Muscle of arm (tissue), 1 donor: ENCODE measurements at regions not wholly inside any gene's neighbourhood (a gene's known extent, or its start where the extent isn't known, plus 50 kb on each side); places are given as distances from the start of the nearest gene placed in this dataset.

Experiments used
- DNase-seq: peaks from one replicate; pipeline ENCODE4 v3.0.0-alpha.2; 2013

DNA sequence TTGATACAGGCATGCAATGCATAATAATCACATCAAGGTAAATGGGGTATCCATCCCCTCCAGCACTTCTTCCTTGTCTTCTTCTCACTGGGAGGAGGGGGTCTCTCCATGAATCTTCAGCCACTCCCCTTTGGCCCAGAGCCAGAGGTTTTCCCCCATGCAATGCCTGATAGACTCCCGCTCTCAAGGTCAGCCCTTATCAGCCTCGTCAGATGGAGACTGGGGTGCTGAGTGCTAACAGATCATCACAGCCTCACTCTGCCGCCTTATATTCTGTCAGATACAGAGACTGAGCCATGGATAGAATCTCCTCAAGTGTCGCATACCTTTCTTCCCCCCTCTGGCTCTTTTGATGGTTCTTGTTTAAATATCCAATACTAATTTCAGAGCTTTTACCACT is 503.1 kb downstream of the AACS start:
- no peak for DNase-seq

DNA sequence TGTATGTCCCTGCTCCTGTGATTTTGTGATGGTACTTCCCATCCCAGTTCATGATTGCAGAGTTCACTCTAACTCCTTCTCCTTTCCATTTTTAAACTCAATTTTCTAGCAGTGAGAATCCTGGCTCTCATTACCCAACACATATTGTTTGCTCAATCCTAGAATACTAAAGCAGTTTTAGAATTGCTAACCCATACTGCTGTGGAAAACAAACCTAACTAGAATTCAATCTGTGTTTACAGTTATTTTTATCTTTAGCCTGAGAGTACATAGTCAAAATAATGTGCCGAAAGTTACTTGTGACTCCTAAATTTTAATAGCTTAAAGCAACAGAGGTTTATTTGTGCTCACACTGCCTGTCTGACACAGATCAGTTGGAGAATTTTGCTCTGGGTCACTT is 508.0 kb downstream of the AACS start:
- no peak for DNase-seq

DNA sequence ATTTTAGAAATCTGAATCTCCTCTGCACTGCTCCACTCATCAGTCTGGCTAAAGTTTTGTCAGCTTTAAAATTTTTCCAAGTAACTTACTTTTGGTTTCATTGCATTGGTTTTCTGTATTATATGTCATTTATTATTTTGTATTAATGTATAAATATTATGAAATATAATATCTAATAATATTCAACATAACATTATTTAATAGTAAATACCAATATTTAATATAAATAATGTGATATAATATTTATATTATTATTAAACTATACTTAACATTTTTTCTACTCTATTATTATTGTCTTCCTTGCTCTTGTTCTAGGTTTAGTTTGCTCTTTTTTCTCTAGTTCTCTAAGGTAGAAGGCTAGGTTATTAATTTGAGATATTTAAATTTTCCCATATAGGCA is 512.1 kb downstream of the AACS start:
- no peak for DNase-seq

DNA sequence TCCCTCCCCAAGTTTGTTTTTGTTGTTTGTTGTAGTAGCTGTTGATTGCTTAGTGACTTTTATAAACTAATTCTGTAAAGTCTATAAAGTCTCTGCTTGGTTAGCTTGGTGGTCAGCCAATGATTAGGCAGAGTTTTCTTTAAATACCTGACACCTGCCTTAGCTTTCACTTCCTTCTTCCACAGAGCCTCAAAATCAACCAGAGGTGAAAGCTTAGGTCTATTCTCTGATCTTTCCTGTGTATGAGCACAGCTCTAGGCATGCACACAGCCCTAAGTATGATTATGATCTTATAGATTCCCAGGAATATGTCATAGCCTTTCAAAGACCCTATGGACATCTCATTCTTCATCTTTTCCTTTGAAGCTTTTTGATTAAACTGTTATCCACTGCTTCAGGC is 514.7 kb downstream of the AACS start:
- no peak for DNase-seq

- DNase-seq = no peak
Observed at GRCh38 chr12:125583071-125583470, 517.8 kb downstream of the AACS start.

GRCh38 chr12:125586441-125586840 is 521.2 kb downstream of the AACS start:
- DNase-seq = no peak

DNA sequence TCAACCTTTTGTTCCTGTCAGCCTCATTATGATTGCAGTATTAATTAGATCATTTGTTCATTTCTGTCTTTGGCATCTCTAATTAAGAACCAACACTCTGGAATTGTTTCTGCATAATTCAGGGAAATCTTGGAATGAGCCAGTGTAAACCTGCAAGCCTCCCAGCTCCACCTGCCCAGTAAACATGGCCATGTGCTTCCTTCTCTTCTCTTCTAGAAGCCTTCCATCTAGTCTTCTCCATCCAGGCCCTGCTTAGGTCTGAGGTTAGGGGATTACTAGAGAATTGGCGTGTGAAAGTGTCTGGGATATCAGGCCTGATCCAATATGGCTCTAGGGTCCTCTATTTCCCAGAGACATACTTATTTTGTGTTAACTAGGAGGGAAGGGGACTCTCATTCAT is 528.0 kb downstream of the AACS start:
- no peak for DNase-seq

DNA sequence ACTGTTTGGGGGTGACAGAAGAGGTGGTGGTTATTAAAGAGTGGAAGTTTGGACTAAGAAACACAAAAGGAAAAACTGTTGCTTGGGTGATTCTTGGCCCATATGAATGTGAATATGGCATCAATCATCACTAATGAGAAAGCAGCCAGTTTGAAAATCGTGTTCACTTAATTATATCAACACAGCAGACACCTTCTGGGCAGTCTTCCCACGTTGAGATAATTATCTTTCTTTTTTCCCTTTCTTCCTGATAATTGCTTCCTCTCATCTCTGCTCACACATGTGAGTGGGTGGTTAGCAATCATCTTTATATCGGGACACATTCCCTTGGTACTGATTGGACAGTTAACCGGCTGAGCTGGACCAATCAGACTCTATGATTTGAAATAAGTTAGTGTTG is 539.7 kb downstream of the AACS start:
- no peak for DNase-seq

DNA sequence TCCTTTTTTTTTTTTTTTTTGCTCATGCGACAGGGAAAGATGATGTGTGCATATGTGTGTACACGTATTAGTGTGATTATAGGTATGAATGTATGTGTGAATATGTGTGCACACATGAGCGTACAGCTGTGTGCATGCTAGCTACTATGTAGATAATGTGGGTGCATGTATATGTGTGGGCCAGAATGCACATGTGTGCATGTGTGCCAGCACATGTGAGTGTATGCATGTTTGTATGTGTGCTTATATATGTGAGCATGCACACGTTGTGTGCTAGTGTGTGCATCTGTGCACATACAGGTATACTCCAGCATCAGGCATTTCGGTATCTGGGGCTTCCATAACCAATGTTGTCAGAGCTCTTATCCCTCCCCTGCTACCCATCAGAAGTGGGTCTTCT is 541.1 kb downstream of the AACS start:
- DNase-seq = no peak

- no peak for DNase-seq
Observed at GRCh38 chr12:125610292-125610691, 545.1 kb downstream of the AACS start.

DNA sequence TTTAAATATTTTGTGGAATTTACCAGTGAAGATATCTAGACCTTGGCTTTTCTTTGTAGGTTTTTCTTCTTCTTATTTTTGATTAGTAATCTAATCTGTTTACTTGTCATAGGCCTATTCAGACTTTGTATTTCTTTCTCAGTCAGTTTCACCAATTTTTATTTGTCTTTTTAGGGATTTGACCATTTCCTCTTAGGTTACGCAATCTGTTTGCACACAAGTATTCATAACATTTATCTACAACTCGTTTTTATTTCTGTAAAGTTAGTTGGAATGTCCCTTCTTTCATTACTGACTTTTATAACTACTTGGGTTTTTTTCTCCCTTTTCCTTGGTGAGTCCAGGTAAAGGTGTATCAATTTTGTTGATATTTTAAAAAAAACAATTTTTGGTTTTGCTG is 545.7 kb downstream of the AACS start:
- no peak for DNase-seq

DNA sequence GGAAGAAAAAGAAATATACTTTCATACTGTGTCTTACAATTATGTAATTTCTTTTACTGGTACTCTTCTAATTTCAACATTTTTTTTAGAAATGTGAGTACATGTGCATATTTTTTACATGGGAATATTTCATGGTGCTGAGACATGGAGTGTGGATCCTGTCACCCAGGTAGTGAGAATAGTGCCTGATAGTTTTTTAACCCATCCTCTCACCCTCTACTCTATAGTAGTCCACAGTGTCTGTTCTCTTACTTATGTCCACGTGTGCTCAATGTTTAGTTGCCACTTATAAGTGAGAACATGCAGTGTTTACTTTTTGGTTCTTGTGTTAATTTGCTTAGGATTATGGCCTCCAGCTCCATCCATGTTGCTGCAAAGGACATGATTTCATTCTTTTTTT is 548.8 kb downstream of the AACS start:
- DNase-seq = no peak

- no peak for DNase-seq
Observed at GRCh38 chr12:125619723-125620122, 554.5 kb downstream of the AACS start.

GRCh38 chr12:125633686-125634085 is 568.5 kb downstream of the AACS start:
- DNase-seq = no peak

DNA sequence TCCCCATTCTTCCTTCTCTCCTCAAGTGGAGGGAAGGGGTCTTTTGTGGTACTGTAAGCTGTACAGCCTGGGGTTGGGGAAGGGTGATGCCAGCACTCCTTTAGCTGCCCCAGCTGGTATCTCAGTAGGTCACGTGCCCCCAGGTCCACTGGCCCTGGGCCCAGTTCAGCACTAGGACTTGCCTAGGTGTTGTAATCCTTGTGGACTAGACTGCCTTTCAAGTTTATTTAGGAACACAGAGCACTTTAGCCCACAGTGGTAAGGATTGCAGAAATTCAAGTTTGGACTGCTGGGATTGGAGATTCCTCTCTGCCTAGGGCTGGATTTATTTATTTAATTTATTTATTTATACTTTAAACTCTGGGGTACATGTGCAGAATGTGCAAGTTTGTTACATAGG is 569.6 kb downstream of the AACS start:
- no peak for DNase-seq

- DNase-seq = no peak
Observed at GRCh38 chr12:125639826-125640225, 574.6 kb downstream of the AACS start.

GRCh38 chr12:125643055-125643454 is 577.8 kb downstream of the AACS start:
- DNase-seq = no peak

- DNase-seq = no peak
Observed at GRCh38 chr12:125645724-125646123, 580.5 kb downstream of the AACS start.

GRCh38 chr12:125650587-125650986 is 585.4 kb downstream of the AACS start:
- no peak for DNase-seq

DNA sequence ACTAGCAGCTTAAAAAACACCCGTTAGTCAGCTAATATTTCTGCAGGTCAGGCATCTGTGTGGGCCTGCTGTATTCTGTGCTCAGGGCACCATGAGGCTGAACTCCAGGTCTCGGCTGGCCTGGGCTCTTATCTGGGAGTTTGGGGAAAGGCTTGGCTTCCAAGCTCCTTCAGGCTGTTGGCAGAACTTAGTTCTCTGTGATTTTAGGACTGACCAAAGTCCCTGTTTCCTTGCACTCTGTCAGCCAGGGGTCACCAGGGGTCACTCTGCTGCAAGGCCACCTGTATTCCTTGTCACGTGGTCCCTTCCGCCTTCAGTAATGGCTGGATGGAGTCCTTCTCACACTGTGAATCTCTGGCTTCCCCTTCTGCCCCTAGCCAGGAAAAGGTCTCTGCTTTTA is 586.4 kb downstream of the AACS start:
- no peak for DNase-seq

- no peak for DNase-seq
Observed at GRCh38 chr12:125652681-125653080, 587.4 kb downstream of the AACS start.

DNA sequence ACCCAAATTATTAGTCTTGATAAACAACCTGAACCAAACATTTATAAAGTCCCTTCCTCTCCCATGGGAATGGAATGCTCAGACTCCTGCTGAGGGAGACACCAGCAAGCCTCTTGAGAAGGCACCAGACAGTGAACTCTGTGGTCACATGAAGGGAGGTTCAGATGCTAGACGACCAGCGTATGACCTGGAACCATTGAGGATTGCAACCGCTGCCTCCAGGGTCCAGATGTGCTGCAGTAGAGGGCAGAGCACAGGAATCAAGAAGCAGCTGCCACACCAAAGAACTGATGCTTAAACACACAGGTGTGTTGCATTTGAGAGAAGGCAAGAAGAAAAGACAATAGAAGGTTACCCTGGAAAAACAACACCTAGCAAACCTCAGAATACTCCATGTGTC is 592.4 kb downstream of the AACS start:
- DNase-seq = no peak

- no peak for DNase-seq
Observed at GRCh38 chr12:125674554-125675338, 609.5 kb downstream of the AACS start.

- no peak for DNase-seq
Observed at GRCh38 chr12:125676366-125676765, 611.1 kb downstream of the AACS start.
